GM19395 (cell line): ENCODE measurements at regions not wholly inside any gene's neighbourhood (a gene's known extent, or its start where the extent isn't known, plus 50 kb on each side); places are given as distances from the start of the nearest gene placed in this dataset.

ENCODE experiments used
- ATAC-seq: cut with Tn5 transposase; IDR thresholded peaks from one replicate; pipeline ENCODE4 v1.9.1; 2021; ENCODE audit warnings: mild to moderate bottlenecking, moderate library complexity; ENCODE audit not compliant: unreplicated experiment

DNA sequence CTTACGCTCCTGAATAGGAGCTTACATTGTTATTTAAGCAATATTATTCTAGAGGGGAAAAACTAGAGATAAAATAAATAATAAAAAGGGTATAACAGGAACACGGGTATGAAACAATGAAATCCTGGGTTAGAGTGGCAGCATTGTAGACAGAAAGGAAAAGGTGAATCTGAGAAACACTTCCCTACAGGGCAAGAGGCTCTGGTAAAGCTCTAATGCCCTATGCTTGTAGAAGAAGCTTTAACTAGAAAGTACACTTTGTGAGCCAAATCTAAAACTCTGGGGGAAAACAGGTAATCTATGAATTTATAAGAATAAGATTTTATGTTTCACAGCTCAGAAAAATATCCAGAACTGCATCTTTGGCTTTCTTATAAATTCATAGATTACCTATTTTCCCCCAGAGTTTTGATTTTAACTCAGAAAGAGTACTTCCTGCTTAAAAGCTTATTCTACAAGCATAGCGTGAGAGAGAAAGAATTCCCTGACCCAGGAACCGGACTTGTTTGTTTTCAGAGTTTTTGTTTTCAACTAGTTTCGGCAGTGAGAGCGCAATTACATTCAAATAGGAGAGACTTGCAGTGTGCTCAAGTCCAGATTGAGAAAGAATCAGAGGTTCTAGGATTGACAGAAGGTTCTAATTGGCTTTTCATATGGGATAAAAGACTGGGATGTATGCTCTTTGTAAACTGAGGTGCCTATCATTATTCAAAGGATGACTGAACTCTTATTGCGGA is 651.0 kb upstream of the RORB start:
- ATAC-seq, result no peak

DNA sequence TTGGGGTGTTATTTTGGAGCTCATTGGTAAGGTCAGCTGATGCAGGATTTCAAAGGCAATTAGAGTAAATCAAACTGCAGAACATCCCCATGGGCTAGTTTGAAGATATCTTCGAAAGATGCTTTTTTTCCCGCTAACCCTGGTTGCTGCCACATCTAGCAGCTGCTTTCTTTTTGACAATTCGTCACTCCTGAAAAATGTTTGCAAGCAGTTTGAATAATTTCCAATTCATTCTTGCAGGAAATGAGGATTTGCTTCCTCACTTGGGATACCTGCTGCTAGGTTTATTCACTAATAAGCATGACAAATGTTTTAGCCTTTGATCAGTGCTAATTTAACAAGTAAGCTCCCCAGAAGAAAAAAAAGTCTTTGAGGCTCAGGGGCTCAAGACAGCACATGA is 649.6 kb upstream of the RORB start:
- ATAC-seq, result no peak

DNA sequence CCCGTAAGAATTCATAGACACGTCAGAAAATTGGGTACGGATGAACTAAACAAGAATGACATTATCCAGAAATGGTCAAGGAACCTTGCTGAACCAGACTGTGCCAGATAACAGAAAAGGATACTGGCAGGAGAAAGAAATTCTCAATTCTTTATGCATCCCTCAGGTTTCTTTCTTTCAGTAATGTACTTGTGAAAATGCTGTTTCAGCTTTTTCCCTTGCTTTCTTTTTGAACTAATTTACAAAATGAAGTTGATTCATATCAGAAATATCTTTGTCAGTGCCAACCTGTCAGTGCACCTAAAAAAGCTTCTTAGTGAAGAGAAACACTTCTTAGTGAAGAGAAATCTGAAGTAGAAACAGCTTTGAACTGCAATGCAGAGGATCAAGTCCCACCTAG is 643.6 kb upstream of the RORB start:
- no peak for ATAC-seq

DNA sequence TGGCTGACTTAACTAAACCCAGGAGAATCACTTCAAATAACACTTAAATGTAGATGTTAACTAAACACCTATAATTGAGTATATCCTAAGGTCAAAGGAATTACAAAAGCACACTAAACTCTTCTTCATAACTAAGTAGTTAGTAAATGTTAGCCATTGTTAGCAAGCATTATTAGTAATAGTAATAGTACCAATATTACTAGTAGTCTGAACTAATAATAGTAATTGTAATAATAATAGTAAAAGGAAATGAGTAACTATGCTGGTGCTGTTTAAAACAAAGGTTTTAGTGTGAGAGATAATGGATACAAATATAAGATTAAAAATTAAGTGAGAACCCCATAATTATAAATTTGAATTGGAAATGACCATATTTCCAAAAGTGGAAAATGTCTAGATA is 641.9 kb upstream of the RORB start:
- ATAC-seq, result no peak

DNA sequence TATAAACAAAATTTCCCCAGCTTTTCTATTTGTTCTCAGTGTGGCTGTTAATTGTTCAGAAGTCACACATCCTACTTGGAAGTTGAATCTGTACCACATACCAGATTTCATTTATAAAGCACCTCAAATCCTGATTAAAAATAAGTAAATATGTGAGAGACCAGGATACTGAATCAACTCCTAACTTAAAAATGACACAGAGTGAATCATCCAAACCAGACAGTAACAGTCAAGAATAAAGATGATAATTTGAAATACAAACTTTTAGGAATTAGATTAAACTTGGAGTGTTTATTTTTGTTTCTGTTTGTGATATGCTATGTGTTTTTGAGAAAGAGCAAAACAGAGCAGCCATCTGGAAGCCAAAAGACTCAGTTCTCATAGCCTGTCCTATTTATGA is 633.2 kb upstream of the RORB start:
- ATAC-seq, result no peak

DNA sequence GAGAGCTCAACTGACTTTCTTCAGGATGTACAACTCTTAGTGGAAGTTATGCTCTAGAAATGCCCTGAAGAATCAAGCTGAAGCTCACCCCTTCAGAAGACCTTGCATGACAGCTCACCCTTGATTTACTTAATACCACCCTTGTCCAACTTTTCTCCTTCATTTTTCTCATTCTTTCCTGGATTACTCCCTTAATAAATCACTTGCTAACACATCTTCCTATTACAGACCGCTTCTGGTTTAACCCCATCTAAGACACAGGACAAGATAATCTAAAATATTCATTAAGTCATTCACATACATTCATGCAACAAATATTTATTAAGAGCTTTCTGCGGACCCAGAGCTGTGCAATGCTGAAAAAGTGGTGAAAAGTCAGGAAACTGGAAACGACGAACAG is 630.7 kb upstream of the RORB start:
- no peak for ATAC-seq

DNA sequence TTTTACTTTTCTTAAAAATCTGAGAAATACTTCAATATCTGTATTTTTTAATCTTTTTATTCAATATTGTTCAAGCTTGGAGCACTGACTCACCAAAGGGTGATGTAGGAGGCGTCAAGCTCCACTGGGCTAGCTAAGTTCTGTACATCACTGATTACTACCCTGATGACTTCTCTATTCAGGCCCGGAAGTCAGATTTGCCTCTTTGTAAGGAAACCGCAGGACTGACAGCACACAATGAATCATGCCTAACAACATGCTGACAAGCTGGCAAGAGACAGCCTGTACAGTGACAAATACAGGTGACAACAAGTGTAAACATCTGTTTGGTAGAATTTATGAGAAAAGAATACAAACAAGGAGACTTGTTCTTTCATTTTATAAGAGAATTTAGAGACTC is 627.9 kb upstream of the RORB start:
- ATAC-seq, result peak; percentile 100

DNA sequence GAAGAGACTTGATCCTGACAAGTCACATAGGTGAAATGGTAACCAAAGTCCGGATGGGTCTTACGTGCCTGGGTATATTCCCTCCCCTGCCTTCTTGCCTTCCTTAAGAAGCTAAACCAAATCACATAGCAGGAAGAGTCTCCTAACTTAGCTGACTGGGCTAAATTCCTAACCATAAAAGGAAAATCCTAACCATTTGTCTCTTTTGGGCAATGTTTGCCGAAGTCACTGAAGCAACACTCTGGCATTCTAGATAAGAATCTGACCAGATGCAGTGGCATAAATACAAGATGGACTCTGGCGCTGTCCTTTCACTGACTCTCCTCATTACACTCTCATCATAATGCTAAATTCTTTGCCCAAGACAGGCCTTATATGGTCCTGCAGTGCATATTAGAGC is 625.5 kb upstream of the RORB start:
- no peak for ATAC-seq

DNA sequence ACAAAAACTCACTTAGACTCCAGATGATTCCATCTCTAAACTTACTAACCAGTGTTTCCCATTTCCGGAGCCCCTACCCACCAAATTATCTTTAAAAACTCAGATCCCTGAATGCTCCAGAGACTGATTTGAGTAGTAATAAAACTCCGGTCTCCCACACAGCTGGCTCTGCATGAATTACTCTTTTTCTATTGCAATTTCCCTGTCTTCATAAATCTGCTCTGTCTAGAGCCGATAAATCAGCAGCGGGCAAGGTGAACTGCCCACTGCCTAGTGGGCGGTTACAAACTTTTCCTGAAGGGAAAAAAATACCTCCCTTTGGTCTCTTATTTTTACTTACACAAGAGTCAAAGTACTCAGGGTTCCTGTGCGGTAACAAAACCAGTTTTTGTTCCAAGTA is 624.4 kb upstream of the RORB start:
- ATAC-seq, result no peak

DNA sequence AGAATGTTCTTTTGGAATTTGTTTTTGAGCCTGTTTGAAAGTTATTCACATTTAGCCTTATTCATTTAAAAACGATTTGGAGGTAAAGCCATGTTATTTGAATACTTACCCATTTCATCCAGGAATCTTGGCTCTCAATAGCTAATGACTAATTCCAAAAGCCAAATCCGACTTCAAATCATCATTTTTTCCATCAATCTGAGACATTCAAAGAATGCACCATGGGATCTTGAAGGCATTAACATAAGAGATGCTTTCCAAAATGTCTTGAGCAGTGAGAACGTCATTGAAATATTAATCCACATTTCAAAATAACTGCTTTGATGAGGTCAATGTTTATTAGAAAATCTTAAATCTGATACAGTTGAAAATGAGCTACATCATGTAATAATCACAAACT is 617.0 kb upstream of the RORB start:
- ATAC-seq, result no peak

DNA sequence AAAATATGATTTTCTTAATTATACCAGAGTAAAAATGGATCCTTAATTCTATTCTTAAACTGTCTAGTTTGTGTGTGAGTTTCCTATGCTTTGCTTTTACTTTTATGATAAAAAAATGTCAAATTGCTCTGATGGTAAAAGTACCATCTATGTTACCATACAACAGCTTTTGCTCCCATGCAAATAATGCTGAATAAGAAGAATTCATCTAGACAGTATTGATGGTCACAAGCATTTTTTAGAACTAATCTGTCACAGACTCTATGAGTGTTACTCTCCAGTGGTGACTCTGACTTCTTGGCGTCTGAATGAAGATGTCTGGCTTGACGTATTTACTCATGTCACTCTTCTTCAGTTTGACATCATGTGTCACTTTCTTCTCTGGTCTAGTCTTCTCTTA is 608.1 kb upstream of the RORB start:
- ATAC-seq, result no peak

DNA sequence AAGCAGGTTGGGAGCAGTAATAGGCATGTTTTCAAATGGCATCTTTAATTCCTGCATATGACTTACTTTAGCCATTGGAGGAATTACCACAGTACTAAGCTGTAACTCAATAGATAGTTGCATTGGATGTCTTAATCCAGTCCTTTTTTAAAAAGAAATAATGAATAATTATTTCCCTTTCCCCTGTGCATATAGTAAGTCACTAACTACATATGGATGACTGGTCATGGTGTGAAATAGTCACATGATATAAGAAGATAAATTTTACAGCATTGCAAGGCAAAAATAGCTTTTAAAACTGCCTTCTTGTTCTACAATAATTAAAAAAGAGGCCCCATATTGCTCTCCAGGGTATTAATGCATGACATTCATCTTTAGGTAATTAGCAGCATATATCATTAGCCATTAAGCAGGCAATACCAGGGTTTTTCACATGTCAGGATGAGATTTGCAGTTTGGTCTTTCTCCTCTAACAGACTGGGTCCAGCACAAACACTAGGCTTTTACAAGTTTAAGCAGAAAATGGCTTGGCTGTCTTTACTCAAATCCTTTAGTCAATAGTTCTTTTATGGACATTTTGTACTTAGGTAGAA is 606.4 kb upstream of the RORB start:
- ATAC-seq, result no peak

DNA sequence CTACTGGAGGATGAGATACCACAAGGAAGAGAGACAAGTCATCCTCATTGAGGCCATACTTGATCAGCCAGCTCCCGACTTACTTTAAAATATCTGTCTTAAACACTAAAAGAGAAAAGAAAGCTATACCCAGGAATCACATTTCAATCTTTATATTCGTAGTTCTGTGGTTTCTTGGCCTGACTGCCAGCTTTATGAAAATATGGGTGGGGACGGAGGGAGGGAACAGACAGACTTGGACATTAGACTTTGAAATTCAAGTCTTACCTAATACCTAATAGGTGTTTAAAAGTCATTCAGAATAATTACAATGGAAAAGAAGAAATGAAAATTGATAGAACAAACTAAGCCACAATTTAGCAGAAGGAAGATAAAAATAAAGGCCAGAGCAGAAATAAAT is 604.8 kb upstream of the RORB start:
- ATAC-seq, result no peak

DNA sequence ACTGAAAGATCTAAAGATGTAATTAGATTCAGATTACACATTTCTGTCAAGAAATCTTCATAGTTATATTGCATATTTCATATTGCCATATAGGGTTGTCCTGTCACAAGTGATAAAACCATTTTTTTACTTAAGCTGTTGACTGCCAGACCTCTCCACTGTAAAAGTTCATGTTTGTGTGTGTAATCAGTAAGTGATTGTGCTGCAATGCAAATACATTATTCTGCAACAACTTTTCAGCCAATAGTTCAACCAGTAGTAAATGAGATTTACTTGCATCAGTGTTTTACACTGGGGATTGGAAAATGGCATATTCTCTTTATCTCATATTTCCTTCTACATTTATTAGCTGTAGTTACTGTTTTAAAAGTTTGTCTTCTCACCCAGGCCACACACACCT is 603.9 kb upstream of the RORB start:
- no peak for ATAC-seq

DNA sequence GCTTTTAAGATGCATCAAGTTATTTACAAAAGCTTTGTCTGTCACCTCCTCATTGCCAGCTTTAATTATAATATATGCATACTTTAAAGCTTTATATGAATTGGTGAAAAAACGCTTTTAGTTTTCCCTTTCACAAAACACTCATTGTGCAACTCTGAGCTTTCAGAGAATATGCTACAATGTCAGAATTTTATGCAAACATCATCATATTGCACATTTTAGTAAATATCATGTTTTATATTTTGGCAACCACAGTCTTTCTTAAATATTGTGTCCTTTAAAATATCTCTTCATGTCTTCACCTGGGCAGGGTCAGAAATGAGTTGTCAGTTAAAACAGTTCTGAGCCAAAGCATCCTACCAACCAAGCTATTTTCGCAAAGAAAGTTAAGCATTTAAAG is 601.1 kb upstream of the RORB start:
- ATAC-seq, result no peak

DNA sequence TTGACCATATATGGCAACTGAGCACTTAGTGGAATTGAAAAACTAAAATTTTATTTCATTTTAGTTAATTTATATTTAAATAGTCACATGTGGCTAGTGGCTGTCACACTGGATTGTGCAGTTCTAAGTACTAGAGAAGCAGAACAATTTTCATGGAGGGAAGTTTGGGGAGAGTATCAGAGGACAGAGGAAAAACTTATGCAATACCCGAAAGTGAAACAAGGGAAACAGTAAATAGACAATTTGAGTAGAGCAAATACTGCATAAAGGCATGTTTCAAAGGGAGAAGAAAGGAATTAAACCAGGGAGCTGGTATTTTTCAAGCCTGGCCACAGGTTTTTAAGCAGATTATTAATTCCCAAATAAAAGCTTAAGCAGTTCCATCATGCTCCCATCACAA is 590.5 kb upstream of the RORB start:
- no peak for ATAC-seq

DNA sequence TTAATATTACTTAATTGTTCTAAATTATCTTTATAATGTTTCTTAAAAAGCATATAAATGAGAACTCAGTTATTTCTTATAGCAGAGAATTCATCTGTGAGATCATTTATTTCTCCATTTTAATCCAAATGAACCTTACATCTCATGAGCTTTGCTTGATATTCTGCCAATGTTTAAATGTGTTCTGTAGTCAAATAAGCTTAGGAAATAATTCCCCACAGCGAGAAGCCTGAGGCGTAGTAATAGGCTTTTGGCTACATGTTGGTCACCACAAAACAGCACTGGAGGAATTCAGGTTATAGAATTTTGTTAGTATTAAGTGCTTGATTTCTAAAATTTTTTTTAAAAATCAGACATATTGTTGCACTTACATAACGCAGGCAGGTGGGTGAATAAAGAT is 585.3 kb upstream of the RORB start:
- no peak for ATAC-seq

DNA sequence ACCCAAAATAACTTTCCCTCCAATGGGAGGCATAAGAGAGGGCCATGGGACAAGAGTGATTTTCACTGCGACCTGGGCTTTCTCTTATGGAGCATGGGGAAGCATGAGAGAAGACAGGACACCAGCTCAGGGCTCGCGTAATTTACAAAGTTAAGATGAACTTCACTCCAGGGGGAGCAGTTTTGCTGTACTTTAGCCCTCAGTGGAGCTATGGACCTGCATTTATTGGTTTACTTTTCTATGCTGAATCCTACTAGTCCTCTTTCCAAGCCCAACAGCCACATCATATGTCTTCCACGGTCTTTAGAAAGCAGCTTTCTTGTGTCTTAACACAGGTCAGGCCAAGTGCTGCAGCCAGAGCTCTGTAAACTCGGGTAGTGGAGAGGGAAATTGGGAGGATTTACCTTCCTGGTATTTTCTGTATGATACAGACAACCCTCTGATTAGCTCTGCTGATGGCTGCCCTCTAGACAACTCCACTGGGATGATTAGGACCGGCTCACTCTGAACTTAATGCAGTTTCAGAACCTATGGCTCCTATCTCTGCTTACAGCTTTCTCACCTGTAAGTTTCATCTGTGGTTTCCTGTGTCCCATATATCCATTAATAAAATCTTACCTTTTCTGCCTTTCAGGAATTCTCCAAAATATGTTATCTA is 581.0 kb upstream of the RORB start:
- no peak for ATAC-seq

DNA sequence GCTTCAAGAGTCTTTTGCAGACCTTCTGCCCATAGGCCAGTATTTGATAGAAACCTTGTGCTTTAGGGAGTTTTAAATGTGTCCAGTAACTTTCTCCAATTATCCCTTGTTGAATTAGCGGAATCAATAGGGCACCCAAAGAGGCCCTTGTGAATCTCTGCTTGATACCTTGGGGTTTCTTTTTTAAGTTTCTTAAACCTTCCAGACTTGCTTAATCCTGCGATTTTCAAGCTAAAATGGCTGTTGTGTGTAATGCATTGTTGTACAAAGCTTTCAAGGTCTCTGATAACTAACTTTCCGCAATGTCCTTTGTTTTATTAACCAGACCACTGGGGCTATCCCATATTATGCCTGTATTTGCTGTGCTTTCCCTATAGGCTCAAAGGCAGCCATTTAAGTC is 577.4 kb upstream of the RORB start:
- ATAC-seq, result no peak

DNA sequence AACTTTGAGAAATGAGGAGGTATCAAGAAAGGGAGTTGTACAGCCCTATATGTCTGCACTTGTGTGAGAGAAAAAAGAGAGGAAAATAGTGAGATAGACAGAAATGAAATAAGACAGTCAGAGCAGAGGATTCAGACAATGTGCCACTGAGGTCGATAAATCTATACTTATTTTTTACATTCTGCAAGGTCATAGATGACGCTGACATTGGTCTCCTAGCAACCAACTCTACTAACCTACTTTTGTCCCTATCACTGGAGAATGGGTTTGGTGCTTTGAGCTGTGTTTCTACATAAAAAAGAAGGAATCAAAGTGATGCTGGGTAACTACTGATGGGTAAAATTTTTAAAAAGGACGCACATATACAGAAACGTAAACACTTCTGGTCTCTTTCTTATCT is 573.3 kb upstream of the RORB start:
- no peak for ATAC-seq

DNA sequence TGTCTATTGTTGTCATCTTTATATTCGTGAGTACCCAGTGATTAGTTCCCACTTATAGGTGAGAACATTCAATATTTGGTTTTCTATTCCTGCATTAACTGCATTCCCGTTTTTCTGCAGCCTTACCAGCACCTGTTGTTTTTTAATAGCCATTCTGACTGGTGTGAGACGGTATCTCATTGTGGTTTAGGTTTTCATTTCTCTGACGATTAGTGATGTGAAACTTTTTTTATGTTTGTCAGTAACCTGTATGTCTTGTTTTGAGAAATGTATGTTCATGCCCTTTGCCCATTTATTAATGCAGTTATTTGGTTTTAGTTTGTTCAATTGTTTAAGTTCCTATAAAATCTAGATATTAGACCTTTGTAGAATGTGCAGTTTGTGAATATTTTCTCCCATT is 546.0 kb upstream of the RORB start:
- ATAC-seq, result no peak

DNA sequence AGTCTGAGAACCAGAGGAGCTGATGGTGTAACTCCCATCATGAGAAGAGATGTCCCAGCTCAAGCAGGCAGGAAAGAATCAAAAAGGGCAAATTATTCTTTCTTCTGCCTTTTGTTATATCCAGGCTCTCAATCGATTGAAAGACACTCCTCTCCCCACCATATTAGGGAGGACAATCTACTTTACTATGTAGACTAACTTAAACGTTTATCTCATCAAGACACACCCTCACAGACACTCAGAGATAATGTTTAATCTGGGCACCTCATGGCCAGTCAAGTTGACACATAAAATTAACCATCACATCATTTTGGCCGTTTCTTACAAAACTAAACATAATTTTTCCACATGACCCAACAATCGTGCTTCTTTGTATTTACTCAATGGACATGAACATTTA is 534.3 kb upstream of the RORB start:
- ATAC-seq, result no peak

DNA sequence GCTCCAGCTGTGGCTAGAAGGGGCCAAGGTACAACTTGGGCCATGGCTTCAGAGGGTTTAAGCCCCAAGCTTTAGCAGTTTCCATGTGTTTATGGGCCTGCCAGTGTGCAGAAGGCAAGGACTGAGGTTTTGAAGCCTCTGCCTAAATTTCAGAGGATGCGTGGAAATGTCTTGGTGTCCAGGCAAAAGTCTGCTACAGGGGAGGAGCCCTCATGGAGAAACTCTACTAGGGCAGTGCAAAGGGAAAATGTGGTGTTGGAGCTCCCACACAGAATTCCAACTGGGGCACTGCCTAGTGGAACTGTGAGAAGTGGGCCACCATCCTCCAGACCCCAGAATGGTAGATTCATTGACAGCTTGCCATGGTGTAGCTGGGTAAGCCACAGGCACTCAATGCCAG is 527.2 kb upstream of the RORB start:
- ATAC-seq, result no peak
